HEK293T (cell line): ENCODE measurements at regions not wholly inside any gene's neighbourhood (a gene's known extent, or its start where the extent isn't known, plus 50 kb on each side); places are given as distances from the start of the nearest gene placed in this dataset.

Experiments
- CTCF ChIA-PET: fragments of 350-600 bp; formaldehyde crosslinking; extraction: SDS; loops from one replicate; lab custom pipeline; 2021; ENCODE audit warnings: antibody characterized with exemption, inconsistent platforms; lab: Yijun Ruan, JAX
- POLR2A ChIA-PET: fragments of 350-600 bp; formaldehyde crosslinking; extraction: SDS; loops from one replicate; lab custom pipeline; 2020; ENCODE audit warnings: antibody characterized with exemption, inconsistent platforms; lab: Yijun Ruan, JAX
- DNase-seq: peaks from one replicate; pipeline ENCODE4 v3.0.0; 2012; ENCODE audit warnings: mixed read lengths; ENCODE audit errors: extremely low spot score
- ARNT ChIP-seq: fragments of 450-650 bp; IDR thresholded peaks from 2 replicates; pipeline ENCODE4 v1.6.1; 2017; ENCODE audit warnings: mild to moderate bottlenecking
- BHLHE40 ChIP-seq: fragments of 450-650 bp; IDR thresholded peaks from 2 replicates; pipeline ENCODE4 v1.6.1; 2016; ENCODE audit warnings: mild to moderate bottlenecking, moderate library complexity, borderline replicate concordance
- CTBP1 ChIP-seq: fragments of 450-650 bp; IDR thresholded peaks from 2 replicates; pipeline ENCODE4 v1.6.1; 2016; ENCODE audit warnings: borderline replicate concordance
- ELF4 ChIP-seq: fragments of 450-650 bp; IDR thresholded peaks from 2 replicates; pipeline ENCODE4 v1.6.1; 2017; ENCODE audit warnings: antibody characterized with exemption
- FOXA1 ChIP-seq: fragments of 450-650 bp; IDR thresholded peaks from 2 replicates; pipeline ENCODE4 v1.6.1; 2016; ENCODE audit warnings: mild to moderate bottlenecking
- FOXK2 ChIP-seq: fragments of 450-650 bp; IDR thresholded peaks from 2 replicates; pipeline ENCODE4 v1.6.1; 2016; ENCODE audit warnings: mild to moderate bottlenecking
- FOXM1 ChIP-seq: fragments of 450-650 bp; IDR thresholded peaks from 2 replicates; pipeline ENCODE4 v1.6.1; 2017; ENCODE audit warnings: mild to moderate bottlenecking, borderline replicate concordance
- HDGF ChIP-seq: fragments of 450-650 bp; IDR thresholded peaks from 2 replicates; pipeline ENCODE4 v1.6.1; 2017; ENCODE audit warnings: antibody characterized with exemption, borderline replicate concordance
- L3MBTL2 ChIP-seq: fragments of 450-650 bp; conservative IDR thresholded peaks from 2 replicates; pipeline ENCODE4 v1.6.1; 2016; ENCODE audit warnings: mild to moderate bottlenecking
- LEF1 ChIP-seq: fragments of 450-650 bp; IDR thresholded peaks from 2 replicates; pipeline ENCODE4 v1.6.1; 2017; ENCODE audit warnings: mild to moderate bottlenecking, borderline replicate concordance
- NFRKB ChIP-seq: fragments of 450-650 bp; IDR thresholded peaks from 2 replicates; pipeline ENCODE4 v1.6.1; 2016; ENCODE audit warnings: mild to moderate bottlenecking, moderate library complexity
- SP1 ChIP-seq: fragments of 450-650 bp; IDR thresholded peaks from 2 replicates; pipeline ENCODE4 v1.6.1; 2017
- SUZ12 ChIP-seq: fragments of 450-650 bp; IDR thresholded peaks from 2 replicates; pipeline ENCODE4 v1.6.1; 2016; ENCODE audit warnings: mild to moderate bottlenecking
- TARDBP ChIP-seq: fragments of 450-650 bp; IDR thresholded peaks from 2 replicates; pipeline ENCODE4 v1.6.1; 2016
- ZNF384 ChIP-seq: fragments of 450-650 bp; IDR thresholded peaks from 2 replicates; pipeline ENCODE4 v1.6.1; 2016
- TF ChIP-seq, protein P1 (sequence below): fragments of 450-650 bp; IDR thresholded peaks from 2 replicates; pipeline ENCODE4 v1.6.1; 2016

DNA sequence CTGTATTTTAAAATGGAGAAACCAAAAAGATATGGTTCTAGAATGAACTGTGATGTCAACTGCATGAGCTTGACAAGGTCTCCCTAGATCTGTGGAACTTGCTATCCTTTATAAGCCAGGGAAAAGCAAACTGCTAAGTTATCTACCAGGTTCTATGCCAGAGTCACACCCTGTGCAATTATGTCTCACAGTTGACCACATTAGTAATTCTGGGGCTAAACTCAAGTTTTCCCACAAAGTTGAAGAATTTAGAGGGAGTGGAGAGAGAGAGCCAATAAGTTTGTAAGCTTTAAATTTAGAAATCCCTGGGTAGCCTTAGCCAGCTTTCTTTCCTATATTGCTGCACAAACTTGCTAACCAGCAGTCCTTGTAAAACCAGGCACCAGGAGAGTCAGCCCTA is 407.0 kb upstream of the SASH1 start:
- no peak for TF ChIP-seq FOXM1
- no peak for TF ChIP-seq L3MBTL2
- TF ChIP-seq HDGF = no peak
- TF ChIP-seq, protein P1, sequence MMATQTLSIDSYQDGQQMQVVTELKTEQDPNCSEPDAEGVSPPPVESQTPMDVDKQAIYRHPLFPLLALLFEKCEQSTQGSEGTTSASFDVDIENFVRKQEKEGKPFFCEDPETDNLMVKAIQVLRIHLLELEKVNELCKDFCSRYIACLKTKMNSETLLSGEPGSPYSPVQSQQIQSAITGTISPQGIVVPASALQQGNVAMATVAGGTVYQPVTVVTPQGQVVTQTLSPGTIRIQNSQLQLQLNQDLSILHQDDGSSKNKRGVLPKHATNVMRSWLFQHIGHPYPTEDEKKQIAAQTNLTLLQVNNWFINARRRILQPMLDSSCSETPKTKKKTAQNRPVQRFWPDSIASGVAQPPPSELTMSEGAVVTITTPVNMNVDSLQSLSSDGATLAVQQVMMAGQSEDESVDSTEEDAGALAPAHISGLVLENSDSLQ = no peak
- no peak for TF ChIP-seq BHLHE40
- no peak for TF ChIP-seq SP1
- TF ChIP-seq ZNF384 = no peak
- TF ChIP-seq FOXK2 = no peak
- TF ChIP-seq SUZ12 = no peak
- TF ChIP-seq TARDBP = no peak
- TF ChIP-seq ELF4 = no peak
- TF ChIP-seq ARNT = no peak
- ChIA-PET CTCF (no interaction called here), POLR2A (no interaction called here)
- no peak for DNase-seq

DNA sequence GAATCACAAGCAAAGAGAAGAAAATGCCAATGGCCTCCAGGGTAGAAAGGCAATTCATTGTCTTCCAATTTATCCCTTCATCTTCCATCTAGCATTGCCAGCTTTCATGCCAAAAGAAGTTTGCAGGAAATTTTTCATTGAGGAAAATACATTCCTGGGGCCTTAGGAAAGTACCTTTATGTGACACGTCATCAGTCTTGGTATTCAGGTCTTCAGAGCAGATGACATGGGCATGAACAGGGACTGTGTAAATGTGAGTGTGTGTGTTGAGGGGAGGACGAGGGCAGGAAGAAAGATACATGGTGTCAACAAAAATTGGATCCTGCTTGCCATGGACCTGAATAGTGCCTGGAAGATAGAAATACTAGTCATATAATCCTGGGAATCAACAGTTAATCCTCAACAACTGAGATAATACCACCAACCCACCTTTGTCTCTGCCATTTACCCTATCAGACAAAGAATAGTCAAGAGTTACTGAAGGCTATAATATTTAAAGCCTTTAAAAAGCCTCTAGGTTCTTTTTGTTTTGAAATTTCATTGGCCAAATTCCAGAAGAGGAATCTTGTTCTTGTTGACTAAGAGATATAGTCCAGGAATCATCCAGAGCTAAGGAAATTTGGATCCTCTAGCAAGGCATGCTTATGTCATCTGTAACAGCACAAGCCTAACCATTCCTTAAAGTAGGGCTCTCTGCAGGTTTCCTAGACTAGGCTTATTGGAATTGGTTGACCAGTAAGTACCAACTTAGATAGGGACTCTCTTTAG is 405.8 kb upstream of the SASH1 start:
- DNase-seq = no peak
- ChIA-PET POLR2A (no interaction called here), CTCF (no interaction called here)
- TF ChIP-seq CTBP1 = no peak
- TF ChIP-seq FOXM1 = no peak
- TF ChIP-seq FOXK2 = no peak
- TF ChIP-seq FOXA1 = no peak
- TF ChIP-seq SUZ12 = no peak
- TF ChIP-seq BHLHE40 = no peak
- TF ChIP-seq, protein P1 = no peak
- TF ChIP-seq ARNT = no peak
- no peak for TF ChIP-seq L3MBTL2
- TF ChIP-seq LEF1 = no peak

DNA sequence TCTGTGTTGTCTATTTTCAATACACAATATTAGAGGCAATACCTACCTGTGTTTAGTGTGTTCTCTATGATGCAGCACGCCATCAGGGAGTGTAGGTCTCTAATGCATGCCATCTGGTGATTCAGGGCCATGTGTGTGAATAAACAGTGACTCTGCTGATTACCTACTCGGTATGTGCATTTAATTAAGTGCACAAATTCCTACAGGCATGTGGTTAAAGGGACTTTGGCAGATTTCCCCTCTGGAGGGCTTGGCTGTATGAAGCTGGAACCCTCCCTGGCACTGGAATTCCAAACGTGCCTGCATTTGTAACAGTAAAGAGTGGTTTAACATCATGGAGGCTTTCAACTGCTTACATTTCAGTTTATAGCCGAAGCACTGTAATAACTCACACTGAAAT is 401.5 kb upstream of the SASH1 start:
- DNase-seq = no peak
- ChIA-PET CTCF (no interaction called here), POLR2A (no interaction called here)
- no peak for TF ChIP-seq TARDBP
- no peak for TF ChIP-seq CTBP1
- TF ChIP-seq ELF4 = no peak
- TF ChIP-seq FOXA1 = no peak
- no peak for TF ChIP-seq ARNT
- no peak for TF ChIP-seq BHLHE40
- TF ChIP-seq, protein P1 = no peak
- TF ChIP-seq SP1 = no peak
- TF ChIP-seq ZNF384 = no peak
- TF ChIP-seq FOXM1 = no peak
- no peak for TF ChIP-seq LEF1
- TF ChIP-seq FOXK2 = no peak
- no peak for TF ChIP-seq NFRKB
- TF ChIP-seq HDGF = no peak
- TF ChIP-seq SUZ12 = no peak
- TF ChIP-seq L3MBTL2 = no peak

DNA sequence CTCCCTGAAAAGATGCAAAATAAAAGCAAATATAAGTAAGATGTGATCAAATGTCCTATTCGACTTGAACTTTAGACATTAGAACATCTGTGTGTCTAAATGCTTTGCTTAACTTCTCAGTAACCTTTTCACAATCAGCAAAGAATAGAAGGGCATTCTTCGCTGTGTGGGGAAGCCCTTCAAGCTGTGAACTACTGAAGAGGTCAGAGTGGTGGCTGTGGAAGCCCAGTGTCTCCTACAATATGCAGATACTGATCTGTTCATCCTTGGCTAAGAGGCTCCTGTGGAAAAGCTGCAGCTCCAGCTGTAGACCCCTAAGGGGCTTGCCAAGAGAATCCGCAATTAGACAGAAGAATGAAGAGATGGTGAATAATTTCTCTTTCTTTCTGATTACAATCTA is 400.3 kb upstream of the SASH1 start:
- no peak for DNase-seq
- ChIA-PET POLR2A (no interaction called here), CTCF (no interaction called here)
- no peak for TF ChIP-seq FOXK2

DNA sequence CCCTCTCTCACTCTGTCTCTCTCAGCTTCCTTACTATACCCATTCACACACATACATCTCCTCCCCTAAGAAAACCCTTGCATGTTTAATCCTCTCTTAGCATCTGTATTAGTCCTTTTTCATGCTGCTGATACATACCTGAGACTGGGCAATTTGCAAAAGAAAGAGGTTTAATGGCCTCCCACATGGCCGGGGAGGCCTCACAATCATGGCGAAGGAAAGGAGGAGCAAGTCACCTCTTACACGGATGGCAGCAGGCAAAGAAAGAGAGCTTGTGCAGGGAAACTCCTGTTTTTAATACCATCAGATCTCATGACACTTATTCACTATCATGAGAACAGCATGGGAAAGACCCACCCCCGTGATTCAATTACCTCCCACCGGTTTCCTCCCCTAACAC is 398.5 kb upstream of the SASH1 start:
- POLR2A ChIA-PET = no interaction called here
- no peak for DNase-seq
- no peak for TF ChIP-seq SP1
- CTCF ChIA-PET = no interaction called here

DNA sequence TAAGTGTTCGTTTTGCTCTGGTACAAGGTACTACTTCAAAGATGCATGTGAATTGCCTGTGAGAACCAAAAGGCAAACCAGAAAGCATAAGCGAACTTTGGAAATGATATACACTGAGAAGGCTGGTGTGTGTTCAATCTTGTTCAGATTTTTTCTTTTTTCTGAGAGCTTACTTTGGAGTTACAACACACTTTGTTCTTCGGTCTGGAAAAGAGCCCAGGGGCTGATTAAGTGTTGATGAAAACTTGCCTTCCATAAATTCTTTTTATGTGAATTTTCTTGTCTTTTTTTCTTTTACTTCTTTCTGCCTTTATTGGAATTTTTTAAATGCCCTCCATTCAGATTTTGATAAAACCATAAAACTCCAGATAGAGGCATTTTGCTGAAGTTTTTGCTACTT is 395.1 kb upstream of the SASH1 start:
- no peak for DNase-seq
- CTCF ChIA-PET = no interaction called here
- POLR2A ChIA-PET = no interaction called here
- no peak for TF ChIP-seq HDGF

DNA sequence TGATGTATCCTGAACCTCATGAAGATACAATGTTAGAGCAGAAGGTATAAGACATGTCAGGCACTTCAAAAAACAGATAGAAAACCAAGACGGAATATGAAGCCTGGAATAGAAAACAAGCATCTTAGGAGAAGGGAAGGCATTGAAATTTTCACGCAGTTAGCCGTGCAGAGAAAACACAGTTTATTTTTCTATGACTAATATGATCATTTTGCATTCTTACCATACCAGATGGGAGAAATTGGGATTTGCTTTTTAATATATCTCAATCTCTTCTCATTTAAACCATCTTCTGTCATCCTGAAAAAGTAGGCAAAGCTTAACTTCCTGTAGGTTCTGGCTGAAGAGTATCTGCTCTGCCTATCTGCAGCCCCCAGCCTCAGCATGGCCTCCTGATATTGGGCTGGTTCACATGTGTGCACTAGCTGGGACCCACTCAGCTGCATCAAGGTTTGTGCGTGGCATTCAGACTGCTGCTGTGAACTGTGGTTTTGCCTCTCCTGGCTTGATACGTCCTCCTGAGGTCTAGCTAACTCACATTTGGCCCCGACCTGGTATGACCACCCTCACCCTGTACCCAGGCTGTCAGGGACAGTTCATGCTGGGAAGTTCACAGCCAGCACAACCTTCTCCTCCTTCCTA is 392.5 kb upstream of the SASH1 start:
- POLR2A ChIA-PET = no interaction called here
- TF ChIP-seq FOXK2 (no peak), BHLHE40 (no peak), CTBP1 (no peak), L3MBTL2 (no peak), SUZ12 (no peak), FOXM1 (no peak), ZNF384 (no peak), HDGF (no peak), ELF4 (no peak), LEF1 (no peak), FOXA1 (no peak), SP1 (no peak), NFRKB (no peak), ARNT (no peak)
- TF ChIP-seq, protein P1 = no peak
- CTCF ChIA-PET = no interaction called here
- DNase-seq = no peak
